ENCODE measurements at regions not wholly inside any gene's neighbourhood (a gene's known extent, or its start where the extent isn't known, plus 50 kb on each side); places are given as distances from the start of the nearest gene placed in this dataset.

DNA sequence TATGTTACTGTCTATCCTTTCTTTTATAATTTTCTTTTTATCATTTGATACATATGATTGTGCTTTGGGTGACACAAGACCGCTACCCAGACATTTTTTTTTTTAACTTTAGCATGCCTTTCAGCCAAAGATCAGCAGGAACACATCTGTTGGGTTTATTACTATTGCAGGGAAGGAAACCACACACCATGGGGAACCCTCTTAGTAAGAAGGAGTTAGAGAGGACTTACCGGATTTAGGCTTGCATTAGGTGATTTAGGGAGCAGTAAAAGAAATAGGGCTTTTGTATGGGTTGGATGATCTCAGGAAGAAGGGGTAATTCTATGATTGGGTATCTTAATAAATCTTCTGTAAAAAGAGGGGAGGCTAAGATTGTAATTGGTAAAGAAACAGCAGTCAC, 138.2 kb downstream of the SNX18 start:
- DNase-seq (no peak), ATAC-seq (no peak)
- Histone ChIP-seq H3K36me3 (no peaks in the 10 kb centered on the region), H3K4me1 (peaks cover 0 to 36% (median 16%) of the 10 kb centered on the region in 12 donors), H3K27ac (peak overlapping the region in 9 of 12 donors; percentile 29 to 77 (median 53)), H3K27me3 (no peaks in the 10 kb centered on the region), H3K4me3 (no peak overlapping the region), H3K9me3 (no peaks in the 10 kb centered on the region)
- 76 to 90% (median 83%) methylated on average over 2 of the region's 2 CpGs for WGBS, 4 donors
- TF ChIP-seq, protein P1, sequence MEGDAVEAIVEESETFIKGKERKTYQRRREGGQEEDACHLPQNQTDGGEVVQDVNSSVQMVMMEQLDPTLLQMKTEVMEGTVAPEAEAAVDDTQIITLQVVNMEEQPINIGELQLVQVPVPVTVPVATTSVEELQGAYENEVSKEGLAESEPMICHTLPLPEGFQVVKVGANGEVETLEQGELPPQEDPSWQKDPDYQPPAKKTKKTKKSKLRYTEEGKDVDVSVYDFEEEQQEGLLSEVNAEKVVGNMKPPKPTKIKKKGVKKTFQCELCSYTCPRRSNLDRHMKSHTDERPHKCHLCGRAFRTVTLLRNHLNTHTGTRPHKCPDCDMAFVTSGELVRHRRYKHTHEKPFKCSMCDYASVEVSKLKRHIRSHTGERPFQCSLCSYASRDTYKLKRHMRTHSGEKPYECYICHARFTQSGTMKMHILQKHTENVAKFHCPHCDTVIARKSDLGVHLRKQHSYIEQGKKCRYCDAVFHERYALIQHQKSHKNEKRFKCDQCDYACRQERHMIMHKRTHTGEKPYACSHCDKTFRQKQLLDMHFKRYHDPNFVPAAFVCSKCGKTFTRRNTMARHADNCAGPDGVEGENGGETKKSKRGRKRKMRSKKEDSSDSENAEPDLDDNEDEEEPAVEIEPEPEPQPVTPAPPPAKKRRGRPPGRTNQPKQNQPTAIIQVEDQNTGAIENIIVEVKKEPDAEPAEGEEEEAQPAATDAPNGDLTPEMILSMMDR (IDR thresholded peaks at IDR 0.05): no peak
- TF ChIP-seq POLR2A (IDR thresholded peaks at IDR 0.05): no peak
- intact Hi-C loops (cut with DNase I): loop anchor here in 6 of 10 donors (2.0 to 10.0 kb wide), 6 partner anchors 47 to 189 kb away; no protein-coding TSS in a partner anchor

- intact Hi-C loops (cut with DNase I): loop anchor here in 6 of 10 donors (2.0 to 10.0 kb wide), 6 partner anchors 47 to 190 kb away; no protein-coding TSS in a partner anchor
- Histone ChIP-seq H3K36me3 (no peaks in the 10 kb centered on the region), H3K27me3 (no peaks in the 10 kb centered on the region), H3K27ac (peak overlapping the region in 2 of 12 donors; percentile 31 to 62), H3K4me1 (peaks cover 0 to 36% (median 16%) of the 10 kb centered on the region in 12 donors), H3K9me3 (no peaks in the 10 kb centered on the region), H3K4me3 (no peak overlapping the region)
- TF ChIP-seq, protein P1 (IDR thresholded peaks at IDR 0.05): no peak
- TF ChIP-seq POLR2A (IDR thresholded peaks at IDR 0.05): no peak
- ATAC-seq: no peak
- WGBS, 4 donors: 80 to 90% (median 85%) methylated on average over 1 of the region's 1 CpG
- DNase-seq: no peak
Observed at GRCh38 chr5:54655266-54655665, 137.7 kb downstream of the SNX18 start.

- Histone ChIP-seq H3K27ac (peak overlapping the region in 1 of 12 donors; percentile 49), H3K36me3 (no peaks in the 10 kb centered on the region), H3K4me3 (no peak overlapping the region), H3K27me3 (no peaks in the 10 kb centered on the region), H3K9me3 (no peaks in the 10 kb centered on the region), H3K4me1 (peaks cover 0 to 36% (median 16%) of the 10 kb centered on the region in 12 donors)
- intact Hi-C loops (cut with DNase I): loop anchor here in 4 of 10 donors (2.0 to 10.0 kb wide), 3 partner anchors 71 to 191 kb away; no protein-coding TSS in a partner anchor
- TF ChIP-seq POLR2A (IDR thresholded peaks at IDR 0.05): no peak
- TF ChIP-seq, protein P1 (IDR thresholded peaks at IDR 0.05): no peak
- WGBS, 4 donors: 93 to 98% (median 95%) methylated on average over 2 of the region's 2 CpGs
- ATAC-seq: no peak
- no peak for DNase-seq
Observed at GRCh38 chr5:54653956-54654614, 136.5 kb downstream of the SNX18 start.

GRCh38 chr5:54651482-54652076, 134.0 kb downstream of the SNX18 start:
- ATAC-seq: peak; percentile 36 to 69 (median 65)
- no peak for TF ChIP-seq POLR2A (IDR thresholded peaks at IDR 0.05)
- no peaks in the 10 kb centered on the region for H3K36me3 ChIP-seq
- H3K4me1 ChIP-seq: peaks cover 0 to 49% (median 25%) of the 10 kb centered on the region in 12 donors
- intact Hi-C loops (cut with DNase I): loop anchor here in 3 of 10 donors (10.0 kb wide), 2 partner anchors 183 to 193 kb away; no protein-coding TSS in a partner anchor
- DNase-seq: peak; percentile 80 to 93 (median 87)
- WGBS, 4 donors: 47 to 53% (median 49%) methylated on average over 6 of the region's 6 CpGs
- H3K27ac ChIP-seq: peak overlapping the region in 10 of 12 donors; percentile 7 to 83 (median 38)
- H3K9me3 ChIP-seq: no peaks in the 10 kb centered on the region
- H3K4me3 ChIP-seq: no peak overlapping the region
- H3K27me3 ChIP-seq: no peaks in the 10 kb centered on the region
